T follicular helper cell (primary cell): ENCODE measurements at regions not wholly inside any gene's neighbourhood (a gene's known extent, or its start where the extent isn't known, plus 50 kb on each side); places are given as distances from the start of the nearest gene placed in this dataset.

Experiments
- DNase-seq: peaks from one replicate; pipeline ENCODE4 v3.0.0-alpha.2; 2020; ENCODE audit warnings: low read depth

- DNase-seq, result no peak
Observed at GRCh38 chr9:107118863-107119624, 164.0 kb upstream of the RAD23B start.

GRCh38 chr9:107119735-107120134 lies 163.3 kb upstream of the RAD23B start:
- no peak for DNase-seq

GRCh38 chr9:107123389-107123788 lies 159.7 kb upstream of the RAD23B start:
- DNase-seq, result no peak

DNA sequence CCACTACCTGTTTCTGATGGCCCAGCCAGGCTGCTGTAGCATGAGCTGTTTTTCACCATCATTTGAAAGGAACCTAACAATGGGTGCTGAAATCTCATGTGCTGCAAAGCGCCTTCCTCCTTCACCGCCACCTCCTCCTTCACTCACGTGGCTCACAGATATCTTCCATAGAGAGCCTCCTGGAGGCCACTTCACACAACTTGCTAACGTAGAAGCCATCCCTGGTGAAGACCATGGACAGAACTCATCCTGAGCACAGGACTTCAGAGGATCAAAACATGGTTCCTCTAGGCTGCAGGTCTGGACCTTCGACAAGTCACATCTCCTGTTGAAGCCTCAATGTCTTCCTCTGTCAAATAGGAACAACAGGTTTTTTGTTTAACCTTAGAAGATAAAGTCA lies 155.5 kb upstream of the RAD23B start:
- no peak for DNase-seq

- no peak for DNase-seq
Observed at GRCh38 chr9:107131108-107131799, 151.8 kb upstream of the RAD23B start.

DNA sequence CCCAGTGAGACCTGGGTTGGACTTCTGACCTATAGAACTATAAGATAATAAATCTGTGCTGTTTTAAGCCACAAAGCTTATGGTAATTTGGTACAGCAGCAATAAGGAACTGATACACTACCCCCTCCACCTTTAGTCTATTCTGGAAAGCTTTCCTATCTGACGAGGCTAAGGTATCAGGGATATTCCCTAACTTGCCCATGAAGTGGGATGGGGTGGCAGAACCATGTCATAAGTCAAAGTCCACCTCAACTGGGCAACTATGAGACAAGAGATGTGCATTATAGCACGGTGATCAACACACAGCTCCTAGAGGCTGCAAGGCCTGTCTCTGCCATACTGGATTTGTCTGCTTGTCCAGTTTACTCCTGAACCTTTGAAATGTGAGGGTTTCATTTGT lies 146.8 kb upstream of the RAD23B start:
- no peak for DNase-seq

DNA sequence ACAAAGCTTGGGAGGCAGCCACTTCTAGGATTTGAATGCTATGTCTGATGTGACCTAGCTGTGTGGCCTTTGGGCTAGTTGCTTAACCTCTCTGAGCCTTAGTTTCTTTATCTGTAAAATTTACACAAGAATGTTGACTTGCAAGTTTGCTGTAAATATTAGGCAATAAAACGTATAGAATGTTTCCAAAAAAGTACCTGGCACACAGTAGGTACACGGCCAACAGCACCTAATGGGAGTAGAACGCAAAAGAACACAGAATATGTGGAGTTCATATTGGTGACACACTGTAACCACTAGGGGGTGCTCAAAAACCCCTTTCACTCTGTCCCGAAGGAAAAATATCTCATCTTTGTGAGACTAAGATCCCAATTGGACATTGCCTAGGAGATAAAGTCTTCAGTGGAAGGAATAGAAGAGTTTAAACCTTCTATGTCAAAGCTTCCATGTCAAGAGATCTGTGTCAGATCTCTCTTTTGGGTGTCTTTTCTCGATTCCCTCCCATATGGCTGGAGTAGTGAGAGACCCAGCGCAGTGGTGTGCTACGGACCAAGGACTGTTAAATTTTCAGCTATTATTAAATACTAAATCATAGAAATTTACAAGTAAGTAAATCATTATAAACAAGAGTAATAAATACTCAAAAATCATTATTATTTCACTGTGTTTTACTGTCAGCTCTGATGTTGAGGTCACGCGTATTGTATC lies 145.4 kb upstream of the RAD23B start:
- no peak for DNase-seq

DNA sequence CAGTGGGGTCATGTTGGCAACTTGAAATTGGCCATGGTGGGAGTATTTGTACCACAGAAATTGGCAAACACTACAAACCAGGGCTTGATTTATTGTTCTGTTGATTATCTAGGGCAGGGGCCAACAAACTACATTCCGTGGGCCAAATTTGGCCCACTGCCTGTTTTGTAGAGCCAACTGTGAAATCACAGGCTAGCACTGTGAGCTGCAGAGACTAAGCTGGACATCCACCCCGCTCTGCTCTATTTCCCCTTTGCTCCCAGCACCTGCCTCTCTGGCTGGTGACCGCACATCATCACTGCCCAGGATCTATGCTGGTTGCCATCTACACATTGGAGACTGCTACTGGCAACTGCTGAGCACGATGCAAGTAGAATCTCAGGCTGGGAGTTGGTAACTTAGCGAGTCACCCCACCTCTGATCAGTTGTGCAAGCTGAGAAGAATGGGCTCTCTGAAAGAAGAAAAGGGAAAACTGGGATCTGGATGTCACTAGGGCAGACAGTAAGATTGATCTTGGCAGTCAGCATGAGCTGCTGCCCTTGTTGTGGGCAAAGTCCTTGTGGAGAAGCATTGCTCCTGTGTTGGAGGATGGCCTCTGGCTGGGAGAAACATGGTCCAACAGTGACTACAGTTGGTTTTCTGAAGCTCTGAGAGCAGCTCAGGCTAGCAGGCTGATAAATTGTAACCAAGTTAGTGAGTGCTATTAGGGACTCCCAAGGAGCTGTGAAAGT lies 144.7 kb upstream of the RAD23B start:
- DNase-seq, result no peak

DNA sequence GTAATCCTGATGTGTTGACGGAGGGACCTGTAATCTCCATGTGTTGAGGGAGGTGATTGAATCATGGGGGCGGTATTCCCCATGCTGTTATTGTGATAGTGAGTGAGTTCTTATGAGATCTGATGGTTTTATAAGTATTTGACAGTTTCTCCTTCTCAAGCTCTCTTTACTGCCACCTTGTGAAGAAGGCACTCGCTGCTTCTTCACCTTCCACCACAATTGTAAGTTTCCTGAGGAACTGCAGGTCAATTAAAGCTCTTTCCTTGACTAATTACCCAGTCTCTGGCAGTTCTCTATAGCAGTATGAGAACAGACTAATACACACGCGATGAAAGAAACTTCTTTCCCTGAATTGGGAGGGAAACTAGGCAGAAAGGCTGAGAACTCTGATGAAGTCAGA lies 141.1 kb upstream of the RAD23B start:
- DNase-seq, result no peak

DNA sequence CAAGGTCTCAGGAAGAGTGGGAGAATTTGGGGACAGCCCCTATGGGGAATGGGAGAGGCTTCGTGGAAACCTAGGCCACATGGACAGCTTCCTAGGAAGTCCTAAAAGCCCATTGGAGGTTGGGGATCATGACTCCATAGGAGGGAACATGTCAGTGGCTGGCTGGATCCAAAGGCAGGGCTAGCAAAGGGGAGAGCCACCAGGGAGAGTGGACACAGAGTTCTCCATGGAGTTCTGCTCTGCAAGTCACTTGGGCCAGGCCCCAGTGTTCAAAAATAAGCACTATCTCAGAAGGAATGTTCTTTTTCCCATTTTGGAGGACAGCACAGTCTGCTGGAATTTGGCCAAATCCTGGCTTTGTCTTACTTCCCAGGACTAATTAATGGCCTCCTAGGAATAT lies 140.6 kb upstream of the RAD23B start:
- DNase-seq, result no peak

- no peak for DNase-seq
Observed at GRCh38 chr9:107142896-107143603, 140.0 kb upstream of the RAD23B start.

- no peak for DNase-seq
Observed at GRCh38 chr9:107144475-107144874, 138.6 kb upstream of the RAD23B start.

DNA sequence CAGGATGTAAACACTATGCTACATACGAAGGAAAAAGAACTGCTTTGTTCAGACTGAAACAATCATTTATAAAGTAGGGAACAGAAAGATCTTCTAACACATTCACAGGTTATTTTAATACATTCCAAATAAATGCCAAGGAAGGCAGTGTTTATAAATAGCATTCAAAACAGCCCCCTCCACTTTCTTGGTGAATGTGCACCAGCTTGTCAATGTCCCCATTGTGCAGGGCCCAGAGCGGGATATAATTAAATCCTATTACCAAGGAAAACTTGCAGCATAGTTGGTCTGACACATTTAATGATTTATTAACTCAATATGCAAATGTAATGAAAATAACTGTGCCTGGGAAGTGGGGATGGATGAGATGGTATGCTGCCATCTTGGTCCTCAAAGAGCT lies 135.9 kb upstream of the RAD23B start:
- no peak for DNase-seq

- no peak for DNase-seq
Observed at GRCh38 chr9:107148216-107148615, 134.9 kb upstream of the RAD23B start.

- no peak for DNase-seq
Observed at GRCh38 chr9:107149756-107150155, 133.3 kb upstream of the RAD23B start.

GRCh38 chr9:107153336-107153735 lies 129.7 kb upstream of the RAD23B start:
- DNase-seq, result no peak

- DNase-seq, result no peak
Observed at GRCh38 chr9:107154291-107154690, 128.8 kb upstream of the RAD23B start.

GRCh38 chr9:107154766-107155165 lies 128.3 kb upstream of the RAD23B start:
- DNase-seq, result no peak

DNA sequence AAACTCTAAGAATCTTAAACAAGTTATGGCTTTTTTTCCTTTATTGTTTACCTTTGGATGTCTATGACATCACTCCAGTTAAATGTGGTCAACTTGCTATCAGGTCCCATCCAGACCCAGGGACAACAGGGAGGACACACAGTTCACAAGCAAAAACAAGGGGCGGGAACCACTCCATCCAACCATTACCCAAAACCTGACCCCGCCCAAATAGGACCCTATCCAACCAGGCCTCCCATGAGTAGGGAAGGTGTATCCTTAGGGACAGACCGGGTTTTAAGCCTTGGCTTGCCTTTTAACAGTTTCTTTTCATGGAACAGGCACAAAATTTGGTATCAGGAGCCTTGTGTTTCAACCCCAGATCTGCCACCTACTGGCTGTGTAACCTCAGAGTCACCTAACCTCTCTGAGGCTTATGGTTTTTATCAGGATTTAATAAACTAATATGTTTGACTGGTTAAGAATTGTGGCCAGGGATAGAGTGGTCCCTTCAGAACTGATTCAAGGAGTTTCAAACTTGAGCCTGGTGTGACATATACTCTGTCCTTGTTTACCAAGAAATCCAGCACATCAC lies 127.7 kb upstream of the RAD23B start:
- DNase-seq, result no peak

GRCh38 chr9:107158321-107158720 lies 124.8 kb upstream of the RAD23B start:
- no peak for DNase-seq

DNA sequence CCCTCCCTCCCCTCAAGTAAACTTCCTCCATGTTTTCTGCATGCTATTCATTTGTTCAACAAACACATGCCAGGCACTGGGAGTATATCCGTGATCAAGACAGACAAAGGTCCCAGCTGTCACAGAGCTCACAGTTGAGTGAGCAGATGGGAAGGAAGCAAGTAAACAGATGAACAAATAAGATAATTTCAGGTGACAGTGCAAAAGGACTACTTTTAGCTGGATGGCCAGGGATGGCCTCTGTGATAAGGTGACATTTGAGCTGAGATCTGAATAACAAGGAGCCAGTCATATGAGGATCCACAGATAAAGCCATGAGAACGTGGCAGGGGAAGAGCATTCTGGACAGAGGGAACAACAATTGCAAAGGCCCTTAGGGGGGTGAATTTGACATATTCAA lies 121.7 kb upstream of the RAD23B start:
- DNase-seq, result no peak
